Sigmoid colon (tissue), 4 donors: ENCODE measurements at regions not wholly inside any gene's neighbourhood (a gene's known extent, or its start where the extent isn't known, plus 50 kb on each side); places are given as distances from the start of the nearest gene placed in this dataset.

Source experiments
- EP300 ChIP-seq, 4 donors: sonication (generic); formaldehyde crosslinking; IDR thresholded peaks; one replicate each; pipeline ENCODE4 v1.6.1; 2017; ENCODE audit warnings: antibody characterized with exemption in 4 of 4
- POLR2A ChIP-seq, 2 donors: fragments of 450-650 bp; IDR thresholded peaks; one replicate each; pipeline ENCODE4 v1.6.1; 2016; ENCODE audit warnings: antibody characterized with exemption in 2 of 2, mild to moderate bottlenecking in 2 of 2, moderate library complexity in 2 of 2
- TF ChIP-seq, protein P1 (sequence below), 4 experiments: fragments of 450-650 bp in 3 of 4; fragments of 200-600 bp in 1 of 4; IDR thresholded peaks; one replicate each; pipeline ENCODE4 v1.5.1; 2016 to 2019; ENCODE audit warnings: antibody characterized with exemption in 4 of 4, mild to moderate bottlenecking in 3 of 4, moderate library complexity in 2 of 4

DNA sequence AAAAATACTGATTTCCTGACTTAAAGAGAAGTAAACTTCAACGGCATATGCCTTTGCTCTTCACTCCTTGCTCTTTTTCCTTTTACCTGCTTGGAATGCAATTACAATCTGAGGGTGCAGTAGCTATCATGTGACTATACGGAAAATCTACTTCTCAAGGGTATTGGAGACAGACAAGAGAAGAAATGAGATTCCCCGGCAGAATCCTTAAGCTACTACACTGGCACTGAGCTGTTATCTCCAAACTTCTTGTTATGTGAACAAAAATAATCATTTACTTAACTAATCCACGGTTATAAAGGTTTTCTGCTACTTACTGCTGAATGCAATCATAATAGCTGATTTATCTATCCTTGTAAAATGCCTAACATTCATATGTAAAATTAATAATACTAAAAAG lies 118.0 kb upstream of the IFNG-AS1 start:
- TF ChIP-seq, protein P1, sequence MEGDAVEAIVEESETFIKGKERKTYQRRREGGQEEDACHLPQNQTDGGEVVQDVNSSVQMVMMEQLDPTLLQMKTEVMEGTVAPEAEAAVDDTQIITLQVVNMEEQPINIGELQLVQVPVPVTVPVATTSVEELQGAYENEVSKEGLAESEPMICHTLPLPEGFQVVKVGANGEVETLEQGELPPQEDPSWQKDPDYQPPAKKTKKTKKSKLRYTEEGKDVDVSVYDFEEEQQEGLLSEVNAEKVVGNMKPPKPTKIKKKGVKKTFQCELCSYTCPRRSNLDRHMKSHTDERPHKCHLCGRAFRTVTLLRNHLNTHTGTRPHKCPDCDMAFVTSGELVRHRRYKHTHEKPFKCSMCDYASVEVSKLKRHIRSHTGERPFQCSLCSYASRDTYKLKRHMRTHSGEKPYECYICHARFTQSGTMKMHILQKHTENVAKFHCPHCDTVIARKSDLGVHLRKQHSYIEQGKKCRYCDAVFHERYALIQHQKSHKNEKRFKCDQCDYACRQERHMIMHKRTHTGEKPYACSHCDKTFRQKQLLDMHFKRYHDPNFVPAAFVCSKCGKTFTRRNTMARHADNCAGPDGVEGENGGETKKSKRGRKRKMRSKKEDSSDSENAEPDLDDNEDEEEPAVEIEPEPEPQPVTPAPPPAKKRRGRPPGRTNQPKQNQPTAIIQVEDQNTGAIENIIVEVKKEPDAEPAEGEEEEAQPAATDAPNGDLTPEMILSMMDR (IDR thresholded peaks at IDR 0.05): no peak
- TF ChIP-seq POLR2A (IDR thresholded peaks at IDR 0.05): no peak
- TF ChIP-seq EP300 (IDR thresholded peaks at IDR 0.05): no peak
